PC-9 (cell line): ENCODE measurements at regions not wholly inside any gene's neighbourhood (a gene's known extent, or its start where the extent isn't known, plus 50 kb on each side); places are given as distances from the start of the nearest gene placed in this dataset.

ENCODE experiments used
- CTCF ChIP-seq: fragments of 200-600 bp; sonication (generic); conservative IDR thresholded peaks from 2 replicates; pipeline ENCODE4 v1.6.1; 2017; ENCODE audit warnings: mixed run types, antibody characterized with exemption, mild to moderate bottlenecking, moderate library complexity
- EZH2 ChIP-seq: fragments of 200-600 bp; sonication (generic); IDR thresholded peaks from 2 replicates; pipeline ENCODE4 v1.8.0; 2017; ENCODE audit warnings: antibody characterized with exemption, low read depth

- TF ChIP-seq CTCF (no peak), EZH2 (no peak)
Measured at GRCh38 chr2:226283796-226284195, 515.8 kb downstream of the IRS1 start.
